WTC11 (cell line): ENCODE measurements at regions not wholly inside any gene's neighbourhood (a gene's known extent, or its start where the extent isn't known, plus 50 kb on each side); places are given as distances from the start of the nearest gene placed in this dataset.

Experiments used
- ATAC-seq: fragments of 200-7000 bp; cut with Tn5 transposase; 2 replicates; pipeline ENCODE4 v1.10.0; 2021; ENCODE audit warnings: mild to moderate bottlenecking, moderate library complexity
- CTCF ChIA-PET: fragments of 300-600 bp; sonication (Branson Sonifier 250); formaldehyde crosslinking; loops from one replicate; lab custom pipeline; 2021; ENCODE audit warnings: antibody characterized with exemption; lab: Charles Lee
- POLR2A ChIA-PET: fragments of 350-600 bp; sonication (Branson Sonifier 250); formaldehyde crosslinking; loops from one replicate; lab custom pipeline; 2021; ENCODE audit warnings: antibody characterized with exemption; lab: Charles Lee
- DNase-seq: peaks from one replicate; pipeline ENCODE4 v3.0.0; 2021; ENCODE audit warnings: low spot score
- H3K27ac Mint-ChIP-seq: 2 replicates; pipeline ENCODE4 v1.8.0; 2021; ENCODE audit warnings: mixed read lengths
- H3K27me3 Mint-ChIP-seq: 2 replicates; pipeline ENCODE4 v1.8.0; 2021; ENCODE audit warnings: low read depth, mild to moderate bottlenecking, moderate library complexity, mixed read lengths
- H3K36me3 Mint-ChIP-seq: 2 replicates; pipeline ENCODE4 v1.8.0; 2021; ENCODE audit warnings: mixed read lengths
- H3K4me1 Mint-ChIP-seq: 2 replicates; pipeline ENCODE4 v1.8.0; 2022; ENCODE audit warnings: mixed read lengths
- H3K4me3 Mint-ChIP-seq: 2 replicates; pipeline ENCODE4 v1.8.0; 2021; ENCODE audit warnings: mild to moderate bottlenecking, moderate library complexity, mixed read lengths
- H3K9me3 Mint-ChIP-seq: 2 replicates; pipeline ENCODE4 v1.8.0; 2021; ENCODE audit warnings: mixed read lengths
- AR ChIP-seq: fragments of 250-450 bp; sonication (Bioruptor Pico); IDR thresholded peaks from 2 replicates; pipeline ENCODE4 v1.9.0; 2021; ENCODE audit warnings: mild to moderate bottlenecking
- ATF1 ChIP-seq: sonication (generic); formaldehyde crosslinking; IDR thresholded peaks from 2 replicates; pipeline ENCODE4 v1.8.1; 2023; ENCODE audit warnings: mild to moderate bottlenecking, moderate library complexity, missing genetic modification reagents
- CREB1 ChIP-seq: sonication (generic); formaldehyde crosslinking; IDR thresholded peaks from 2 replicates; pipeline ENCODE4 v1.8.0; 2023; ENCODE audit warnings: mild to moderate bottlenecking, missing genetic modification reagents
- CREM ChIP-seq: sonication (generic); formaldehyde crosslinking; IDR thresholded peaks from 2 replicates; pipeline ENCODE4 v1.8.1; 2022; ENCODE audit warnings: mild to moderate bottlenecking, missing genetic modification reagents, moderate library complexity
- JAZF1 ChIP-seq: fragments of 250-450 bp; sonication (Bioruptor Pico); IDR thresholded peaks from 2 replicates; pipeline ENCODE4 v1.9.0; 2021; ENCODE audit warnings: moderate library complexity, mild to moderate bottlenecking, inconsistent platforms
- MXD4 ChIP-seq: fragments of 250-450 bp; sonication (Bioruptor Pico); IDR thresholded peaks from 2 replicates; pipeline ENCODE4 v1.8.0; 2021; ENCODE audit warnings: mild to moderate bottlenecking, moderate library complexity, borderline replicate concordance
- MYBL2 ChIP-seq: sonication (generic); formaldehyde crosslinking; IDR thresholded peaks from 2 replicates; pipeline ENCODE4 v1.8.1; 2023; ENCODE audit warnings: mild to moderate bottlenecking, moderate library complexity, missing genetic modification reagents
- PRDM15 ChIP-seq: sonication (generic); formaldehyde crosslinking; IDR thresholded peaks from 2 replicates; pipeline ENCODE4 v1.8.0; 2022; ENCODE audit warnings: missing genetic modification reagents
- SP1 ChIP-seq: sonication (generic); formaldehyde crosslinking; conservative IDR thresholded peaks from 2 replicates; pipeline ENCODE4 v1.8.1; 2022; ENCODE audit warnings: missing genetic modification reagents
- ZNF138 ChIP-seq: sonication (generic); formaldehyde crosslinking; conservative IDR thresholded peaks from 2 replicates; pipeline ENCODE4 v1.8.1; 2022; ENCODE audit warnings: mild to moderate bottlenecking, moderate library complexity, missing genetic modification reagents
- ZNF317 ChIP-seq: sonication (generic); formaldehyde crosslinking; IDR thresholded peaks from 2 replicates; pipeline ENCODE4 v1.8.1; 2023; ENCODE audit warnings: low read depth, mild to moderate bottlenecking, moderate library complexity, missing genetic modification reagents, borderline replicate concordance
- TF ChIP-seq, protein P1 (sequence below): fragments of 250-450 bp; sonication (Bioruptor Pico); conservative IDR thresholded peaks from 2 replicates; pipeline ENCODE4 v1.9.0; 2021; ENCODE audit warnings: mild to moderate bottlenecking
- TF ChIP-seq, protein P2 (sequence below): sonication (generic); formaldehyde crosslinking; IDR thresholded peaks from 2 replicates; pipeline ENCODE4 v1.8.0; 2022; ENCODE audit warnings: mild to moderate bottlenecking, missing genetic modification reagents
- TF ChIP-seq, protein P3 (sequence below): sonication (generic); formaldehyde crosslinking; conservative IDR thresholded peaks from 2 replicates; pipeline ENCODE4 v1.8.1; 2022; ENCODE audit warnings: mild to moderate bottlenecking, missing genetic modification reagents

GRCh38 chr21:36255663-36256062 lies 64.3 kb upstream of the MORC3 start (continued):
- no peak for TF ChIP-seq ZNF138 (CRISPR knock-in tag)
- TF ChIP-seq JAZF1, result no peak

- Mint-ChIP-seq H3K36me3 (no peaks in the 10 kb centered on the region), H3K4me1 (peaks cover 23% of the 10 kb centered on the region), H3K4me3 (no peak overlapping the region), H3K9me3 (no peaks in the 10 kb centered on the region), H3K27me3 (no peaks in the 10 kb centered on the region), H3K27ac (no peak overlapping the region)
- TF ChIP-seq AR (CRISPR knock-in tag) (no peak), SP1 (CRISPR knock-in tag) (no peak), ZNF317 (CRISPR knock-in tag) (no peak), ATF1 (CRISPR knock-in tag) (no peak), CREB1 (CRISPR knock-in tag) (no peak), CREM (CRISPR knock-in tag) (no peak), PRDM15 (CRISPR knock-in tag) (no peak), MXD4 (CRISPR knock-in tag) (no peak), MYBL2 (CRISPR knock-in tag) (no peak)
- TF ChIP-seq, protein P1, sequence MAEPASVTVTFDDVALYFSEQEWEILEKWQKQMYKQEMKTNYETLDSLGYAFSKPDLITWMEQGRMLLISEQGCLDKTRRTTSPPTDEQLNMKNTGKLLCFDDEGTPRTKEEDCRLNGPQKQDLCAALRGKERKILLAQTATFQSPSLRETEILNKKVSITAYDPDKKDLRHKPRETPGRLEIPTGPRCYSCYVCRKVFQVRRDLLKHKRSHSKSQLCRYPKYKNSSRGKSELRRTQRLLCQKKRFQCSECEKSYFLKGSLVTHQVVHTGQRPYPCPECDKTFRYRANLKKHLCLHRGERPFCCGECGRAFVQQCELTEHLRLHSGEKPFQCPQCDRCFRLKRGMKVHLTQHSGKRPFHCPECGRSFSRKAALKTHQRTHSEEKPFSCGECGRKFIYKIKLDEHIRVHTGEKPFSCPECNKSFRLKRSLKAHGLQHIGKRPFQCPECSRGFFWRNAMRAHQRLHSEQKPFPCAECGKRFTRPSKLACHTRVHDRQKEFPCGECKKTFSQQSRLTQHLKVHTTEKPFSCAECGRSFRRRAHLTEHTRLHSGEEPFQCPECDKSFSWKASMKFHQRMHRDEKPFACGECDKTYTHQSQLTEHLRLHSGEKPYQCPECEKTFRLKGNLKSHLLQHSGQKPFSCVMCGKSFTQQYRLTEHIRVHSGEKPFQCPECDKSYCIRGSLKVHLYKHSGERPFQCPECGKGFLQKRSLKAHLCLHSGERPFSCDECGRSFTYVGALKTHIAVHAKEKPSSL (CRISPR knock-in tag), result no peak
- TF ChIP-seq, protein P2, sequence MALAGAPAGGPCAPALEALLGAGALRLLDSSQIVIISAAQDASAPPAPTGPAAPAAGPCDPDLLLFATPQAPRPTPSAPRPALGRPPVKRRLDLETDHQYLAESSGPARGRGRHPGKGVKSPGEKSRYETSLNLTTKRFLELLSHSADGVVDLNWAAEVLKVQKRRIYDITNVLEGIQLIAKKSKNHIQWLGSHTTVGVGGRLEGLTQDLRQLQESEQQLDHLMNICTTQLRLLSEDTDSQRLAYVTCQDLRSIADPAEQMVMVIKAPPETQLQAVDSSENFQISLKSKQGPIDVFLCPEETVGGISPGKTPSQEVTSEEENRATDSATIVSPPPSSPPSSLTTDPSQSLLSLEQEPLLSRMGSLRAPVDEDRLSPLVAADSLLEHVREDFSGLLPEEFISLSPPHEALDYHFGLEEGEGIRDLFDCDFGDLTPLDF (CRISPR knock-in tag), result no peak
- TF ChIP-seq, protein P3, sequence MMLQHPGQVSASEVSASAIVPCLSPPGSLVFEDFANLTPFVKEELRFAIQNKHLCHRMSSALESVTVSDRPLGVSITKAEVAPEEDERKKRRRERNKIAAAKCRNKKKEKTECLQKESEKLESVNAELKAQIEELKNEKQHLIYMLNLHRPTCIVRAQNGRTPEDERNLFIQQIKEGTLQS (CRISPR knock-in tag), result no peak
- ChIA-PET POLR2A (no interaction called here), CTCF (interaction anchor here (0.9 kb wide), 1 partner anchor 9 kb away, joined by 3 read pairs; no protein-coding TSS in a partner anchor)
- no peak for ATAC-seq
- DNase-seq, result no peak
Measured at GRCh38 chr21:36257657-36258056, 62.3 kb upstream of the MORC3 start.
